ENCODE measurements at regions not wholly inside any gene's neighbourhood (a gene's known extent, or its start where the extent isn't known, plus 50 kb on each side); places are given as distances from the start of the nearest gene placed in this dataset.

DNA sequence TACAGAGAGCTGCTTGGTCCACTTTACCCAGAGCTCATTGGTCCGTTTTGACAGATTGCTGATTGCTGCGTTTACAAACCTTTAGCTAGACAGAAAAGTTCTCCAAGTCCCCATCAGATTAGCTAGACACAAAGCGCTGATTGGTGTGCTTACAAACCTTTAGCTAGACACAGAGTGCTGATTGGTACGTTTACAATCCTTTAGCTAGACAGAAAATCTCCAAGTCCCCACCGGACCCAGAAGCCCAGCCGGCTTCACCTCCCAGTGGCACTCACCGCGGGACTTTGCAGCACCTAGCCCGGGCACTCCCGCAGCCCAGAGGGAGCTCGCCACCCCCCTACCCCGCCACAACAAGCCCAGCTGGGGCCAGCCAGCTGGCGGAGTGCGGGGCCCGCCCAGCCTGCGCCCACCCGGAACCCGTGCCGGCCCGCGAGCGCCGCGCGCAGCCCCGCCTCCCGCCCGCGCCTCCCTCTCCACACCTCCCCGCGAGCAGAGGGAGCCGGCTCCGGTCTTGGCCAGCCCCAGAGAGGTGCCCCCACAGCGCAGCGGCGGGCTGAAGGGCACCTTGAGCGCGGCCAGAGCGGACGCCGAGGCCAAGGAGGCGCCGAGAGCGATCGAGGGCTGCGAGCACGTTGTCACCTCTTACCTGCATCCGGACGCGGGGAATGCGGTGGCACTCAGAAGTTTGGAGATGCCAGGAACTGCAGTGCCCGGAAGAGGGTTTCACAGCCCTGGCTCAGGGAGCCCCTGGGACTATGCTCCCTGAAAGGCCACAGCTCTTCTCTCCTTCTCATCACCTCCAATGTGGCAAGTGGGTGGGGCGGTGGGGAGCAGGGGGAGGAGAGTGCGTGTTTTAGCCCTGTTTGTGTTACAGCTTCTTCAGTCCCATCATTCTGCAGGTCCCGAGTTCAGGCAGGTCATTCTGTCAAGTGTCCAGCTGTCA, 1504.5 kb downstream of the CDH11 start:
- H3K4me3 ChIP-seq (ENCODE audit: low read depth, low read length), result no peak overlapping the region
- DNase-seq (ENCODE audit: low read depth), result no peak
- no peak for TF ChIP-seq MYC (IDR thresholded peaks at IDR 0.05; ENCODE audit: low read depth, low read length)

DNA sequence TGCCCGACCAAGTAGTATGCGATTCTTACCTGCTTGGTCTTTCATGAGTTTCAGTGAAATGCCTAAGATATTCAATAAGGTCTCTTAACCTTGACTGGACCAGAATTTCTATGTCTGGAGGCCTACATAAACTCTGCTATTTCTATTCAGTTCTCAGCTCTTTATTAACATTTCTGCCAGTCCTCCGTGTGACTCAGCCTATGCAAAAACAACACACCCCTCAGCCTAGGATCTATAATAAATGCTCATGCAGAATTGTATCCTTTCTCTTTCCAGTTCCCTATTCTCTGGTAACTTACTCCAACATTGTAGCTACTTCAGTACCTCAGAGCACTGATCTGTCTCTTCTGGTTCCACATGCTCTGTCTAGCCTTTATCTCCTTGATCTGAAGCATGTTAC, 1507.4 kb downstream of the CDH11 start:
- H3K4me3 ChIP-seq (ENCODE audit: low read depth, low read length), result no peak overlapping the region
- no peak for DNase-seq (ENCODE audit: low read depth)
- TF ChIP-seq, protein P1, sequence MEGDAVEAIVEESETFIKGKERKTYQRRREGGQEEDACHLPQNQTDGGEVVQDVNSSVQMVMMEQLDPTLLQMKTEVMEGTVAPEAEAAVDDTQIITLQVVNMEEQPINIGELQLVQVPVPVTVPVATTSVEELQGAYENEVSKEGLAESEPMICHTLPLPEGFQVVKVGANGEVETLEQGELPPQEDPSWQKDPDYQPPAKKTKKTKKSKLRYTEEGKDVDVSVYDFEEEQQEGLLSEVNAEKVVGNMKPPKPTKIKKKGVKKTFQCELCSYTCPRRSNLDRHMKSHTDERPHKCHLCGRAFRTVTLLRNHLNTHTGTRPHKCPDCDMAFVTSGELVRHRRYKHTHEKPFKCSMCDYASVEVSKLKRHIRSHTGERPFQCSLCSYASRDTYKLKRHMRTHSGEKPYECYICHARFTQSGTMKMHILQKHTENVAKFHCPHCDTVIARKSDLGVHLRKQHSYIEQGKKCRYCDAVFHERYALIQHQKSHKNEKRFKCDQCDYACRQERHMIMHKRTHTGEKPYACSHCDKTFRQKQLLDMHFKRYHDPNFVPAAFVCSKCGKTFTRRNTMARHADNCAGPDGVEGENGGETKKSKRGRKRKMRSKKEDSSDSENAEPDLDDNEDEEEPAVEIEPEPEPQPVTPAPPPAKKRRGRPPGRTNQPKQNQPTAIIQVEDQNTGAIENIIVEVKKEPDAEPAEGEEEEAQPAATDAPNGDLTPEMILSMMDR (IDR thresholded peaks at IDR 0.05; ENCODE audit: low read depth, low read length), result no peak
- TF ChIP-seq POLR2A (IDR thresholded peaks at IDR 0.05; ENCODE audit: extremely low read depth, insufficient read length) (no peak), MYC (IDR thresholded peaks at IDR 0.05; ENCODE audit: low read depth, low read length) (no peak)
- TF ChIP-seq, protein P2, sequence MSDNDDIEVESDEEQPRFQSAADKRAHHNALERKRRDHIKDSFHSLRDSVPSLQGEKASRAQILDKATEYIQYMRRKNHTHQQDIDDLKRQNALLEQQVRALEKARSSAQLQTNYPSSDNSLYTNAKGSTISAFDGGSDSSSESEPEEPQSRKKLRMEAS (IDR thresholded peaks at IDR 0.05; ENCODE audit: low read depth, low read length), result no peak

DNA sequence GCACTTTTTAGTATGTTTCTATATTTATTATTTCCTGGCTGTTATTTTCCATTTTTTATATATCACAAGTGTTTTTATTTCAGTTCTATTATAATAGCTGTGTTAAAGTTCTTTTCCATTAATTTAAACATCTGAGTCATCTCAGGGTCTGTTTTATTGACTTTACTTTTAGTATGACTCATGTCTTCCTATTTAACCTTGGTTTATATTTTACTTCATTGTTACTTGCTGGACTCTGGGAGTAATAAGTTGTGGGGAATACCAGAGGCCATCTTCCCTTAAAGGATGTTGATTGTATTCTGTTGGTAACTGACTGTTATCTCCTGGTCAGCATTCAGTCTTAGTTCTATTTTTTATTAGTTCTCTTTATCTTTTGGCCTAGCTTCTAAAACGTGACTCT, 1508.2 kb downstream of the CDH11 start:
- TF ChIP-seq MYC (IDR thresholded peaks at IDR 0.05; ENCODE audit: low read depth, low read length) (no peak), POLR2A (IDR thresholded peaks at IDR 0.05; ENCODE audit: extremely low read depth, insufficient read length) (no peak)
- TF ChIP-seq, protein P1 (IDR thresholded peaks at IDR 0.05; ENCODE audit: low read depth, low read length), result no peak
- TF ChIP-seq, protein P2 (IDR thresholded peaks at IDR 0.05; ENCODE audit: low read depth, low read length), result no peak
- no peak overlapping the region for H3K4me3 ChIP-seq (ENCODE audit: low read depth, low read length)
- no peak for DNase-seq (ENCODE audit: low read depth)

DNA sequence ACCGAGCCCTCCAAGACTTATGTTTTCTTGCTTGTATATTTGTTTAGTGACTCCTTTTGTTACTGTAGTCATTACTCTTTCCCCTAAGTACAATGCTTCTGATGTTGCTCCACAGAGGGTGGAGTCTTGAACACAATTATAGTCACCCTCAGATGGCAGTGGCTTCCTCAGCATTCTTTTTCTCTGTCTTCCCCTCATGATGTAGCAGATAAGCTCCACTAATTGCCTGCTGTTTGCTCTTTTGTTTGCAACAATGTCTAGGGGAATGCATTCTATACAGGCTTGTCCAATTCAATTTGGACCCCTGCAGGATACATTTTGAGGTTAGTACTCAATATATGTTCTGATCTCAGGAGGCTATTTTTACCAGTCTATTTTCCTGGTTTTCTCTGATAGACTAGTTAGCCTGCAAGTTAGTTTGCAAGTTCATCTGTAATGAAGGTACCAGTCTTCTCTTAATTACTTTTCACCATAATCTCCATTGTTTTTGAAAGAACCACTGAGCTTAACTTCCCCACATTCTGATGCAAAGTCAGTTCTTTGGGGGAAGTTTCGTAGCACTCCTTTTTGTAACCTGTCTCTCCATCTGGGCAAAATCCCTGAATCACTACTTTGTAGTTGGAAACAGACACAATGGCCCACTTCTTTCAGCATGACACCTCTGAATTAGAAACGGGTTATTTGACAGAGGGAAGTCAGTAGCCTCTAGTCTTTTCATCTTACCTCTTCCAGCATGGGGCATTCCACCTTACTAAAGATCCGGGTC, 1509.2 kb downstream of the CDH11 start:
- no peak overlapping the region for H3K4me3 ChIP-seq (ENCODE audit: low read depth, low read length)
- no peak for DNase-seq (ENCODE audit: low read depth)
- TF ChIP-seq, protein P1 (IDR thresholded peaks at IDR 0.05; ENCODE audit: low read depth, low read length), result no peak
- TF ChIP-seq MYC (IDR thresholded peaks at IDR 0.05; ENCODE audit: low read depth, low read length) (no peak), POLR2A (IDR thresholded peaks at IDR 0.05; ENCODE audit: extremely low read depth, insufficient read length) (no peak)
- TF ChIP-seq, protein P2 (IDR thresholded peaks at IDR 0.05; ENCODE audit: low read depth, low read length), result no peak

DNA sequence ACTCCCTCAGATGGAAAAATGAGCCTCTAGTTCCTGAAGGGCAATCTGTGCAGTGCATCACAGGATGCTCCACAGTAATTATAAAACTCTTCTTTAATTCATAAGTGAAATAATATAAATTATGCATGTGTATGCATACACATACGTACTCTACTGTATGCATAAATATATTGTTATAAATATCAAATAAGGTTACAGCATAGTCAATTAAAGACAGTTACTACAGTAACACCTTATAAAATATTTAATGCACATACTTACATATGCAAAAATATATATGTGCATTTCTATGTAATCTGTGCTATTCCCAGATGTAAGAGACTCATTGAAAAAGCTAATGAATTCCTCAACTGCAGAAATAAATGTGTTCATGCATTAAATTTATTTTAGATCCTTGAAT, 1515.1 kb downstream of the CDH11 start:
- TF ChIP-seq, protein P1 (IDR thresholded peaks at IDR 0.05; ENCODE audit: low read depth, low read length), result no peak
- TF ChIP-seq MYC (IDR thresholded peaks at IDR 0.05; ENCODE audit: low read depth, low read length), result no peak
- DNase-seq (ENCODE audit: low read depth), result no peak
- no peak overlapping the region for H3K4me3 ChIP-seq (ENCODE audit: low read depth, low read length)

DNA sequence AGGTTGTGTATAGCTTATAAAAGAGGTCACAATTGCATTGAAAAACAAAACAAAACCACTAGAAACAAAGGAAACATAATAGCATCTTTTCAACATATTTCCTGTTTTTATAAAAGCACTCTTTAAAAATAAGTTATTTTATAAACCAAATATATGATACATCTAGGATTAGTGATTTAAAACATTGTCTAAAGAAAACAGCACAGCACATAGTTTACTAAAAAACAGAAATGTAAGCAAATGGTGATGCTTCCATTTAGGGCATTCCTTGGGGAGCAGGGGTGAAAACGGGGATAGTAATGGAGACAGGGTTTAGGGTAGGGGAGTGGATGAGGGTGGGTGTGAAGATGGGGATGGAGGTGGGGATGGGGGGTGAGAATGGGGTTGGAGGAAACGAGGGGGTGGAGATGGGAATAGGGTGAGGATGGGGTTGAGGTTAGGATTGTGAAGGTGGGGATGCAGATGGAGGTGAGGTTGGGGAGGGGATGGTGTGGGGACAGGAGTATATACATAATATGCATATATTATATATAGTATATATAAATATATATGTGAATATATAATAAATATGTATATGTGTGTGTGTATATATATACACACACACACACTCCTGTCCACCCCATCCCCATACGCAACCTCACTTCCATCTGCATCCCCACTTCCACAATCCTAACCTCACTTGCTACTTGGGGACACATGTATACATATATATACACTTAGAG, 1519.5 kb downstream of the CDH11 start:
- DNase-seq (ENCODE audit: low read depth), result no peak
- TF ChIP-seq POLR2A (IDR thresholded peaks at IDR 0.05; ENCODE audit: extremely low read depth, insufficient read length) (no peak), MYC (IDR thresholded peaks at IDR 0.05; ENCODE audit: low read depth, low read length) (no peak)
- TF ChIP-seq, protein P2 (IDR thresholded peaks at IDR 0.05; ENCODE audit: low read depth, low read length), result no peak
- TF ChIP-seq, protein P1 (IDR thresholded peaks at IDR 0.05; ENCODE audit: low read depth, low read length), result no peak
- no peak overlapping the region for H3K4me3 ChIP-seq (ENCODE audit: low read depth, low read length)
